NCI-H524 treated with DMSO at 0.1 percent for 48 hours (cell line): ENCODE measurements at regions not wholly inside any gene's neighbourhood (a gene's known extent, or its start where the extent isn't known, plus 50 kb on each side); places are given as distances from the start of the nearest gene placed in this dataset.
"Not testable (repeated sequence)": the region's sequence is repeated elsewhere in the genome, so short reads cannot be mapped to it uniquely, and the experiment has no call there.

Experiments used
- DNase-seq: peaks from one replicate; lab custom pipeline; 2025; lab: John Stamatoyannopoulos, UW

- DNase-seq = no peak
These were observed 461.0 kb upstream of the HTR1E start for GRCh38 chr6:86476311-86476710.

DNA sequence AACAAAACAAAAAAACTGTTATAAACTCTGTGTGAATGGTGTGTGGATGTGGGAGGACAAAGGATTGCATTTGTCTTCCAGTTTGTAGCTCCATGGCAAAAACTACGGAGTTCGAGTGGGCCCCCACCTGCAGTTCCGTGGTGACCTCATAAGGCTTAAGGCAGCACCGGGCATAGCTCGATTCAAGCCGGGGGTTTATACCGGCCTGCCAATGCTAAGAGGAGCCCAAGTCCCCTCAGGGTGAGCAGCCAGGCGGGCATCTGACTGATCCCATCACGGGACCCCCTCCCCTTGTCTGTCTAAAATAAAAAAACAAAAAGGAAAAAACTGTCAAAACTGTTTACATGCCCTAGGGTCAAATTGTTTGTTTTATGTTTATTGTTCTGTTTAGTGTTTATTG, 463.2 kb upstream of the HTR1E start:
- no peak for DNase-seq

DNA sequence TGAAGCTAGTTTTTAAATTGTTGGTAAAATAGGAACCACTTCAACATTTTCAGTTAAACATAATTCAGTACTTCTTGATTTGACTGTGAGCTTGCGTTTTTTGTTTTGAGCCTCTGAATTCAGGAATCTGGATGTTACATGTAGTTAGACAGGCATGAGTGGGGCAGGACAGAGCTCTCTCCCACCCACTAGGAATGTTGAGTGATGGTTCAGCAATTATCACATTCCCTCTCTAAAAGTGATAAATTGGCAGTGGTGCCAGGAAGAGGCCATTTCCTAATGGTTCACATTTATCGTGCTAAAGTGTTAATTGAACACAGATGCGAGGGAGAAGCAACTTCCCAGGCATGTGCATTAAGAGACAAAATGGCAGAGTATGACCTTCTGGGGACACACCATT, 465.5 kb upstream of the HTR1E start:
- no peak for DNase-seq

- DNase-seq = no peak
These were observed 477.4 kb upstream of the HTR1E start for GRCh38 chr6:86459978-86460377.

DNA sequence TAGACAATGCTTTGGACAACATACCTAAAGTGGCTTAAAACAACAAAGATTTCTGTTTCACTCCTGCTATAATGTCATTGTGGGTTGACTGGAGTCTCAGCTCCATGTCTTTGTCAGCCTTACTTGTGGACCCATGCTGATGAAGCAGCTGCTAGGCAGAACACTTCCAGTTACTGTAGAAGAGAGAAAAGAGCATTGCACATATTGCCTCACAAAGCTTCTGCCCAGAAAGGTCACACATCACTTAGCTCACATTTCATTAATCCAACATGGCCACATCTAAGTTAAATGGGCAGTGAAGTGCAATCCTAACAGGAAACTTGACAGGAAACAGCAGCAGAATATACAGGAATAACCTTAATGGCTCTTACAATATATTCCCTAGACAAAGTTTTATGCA, 480.5 kb upstream of the HTR1E start:
- DNase-seq = no peak

- DNase-seq = no peak
These were observed 484.1 kb upstream of the HTR1E start for GRCh38 chr6:86453232-86453631.

GRCh38 chr6:86448398-86448797, 488.9 kb upstream of the HTR1E start:
- no peak for DNase-seq

DNA sequence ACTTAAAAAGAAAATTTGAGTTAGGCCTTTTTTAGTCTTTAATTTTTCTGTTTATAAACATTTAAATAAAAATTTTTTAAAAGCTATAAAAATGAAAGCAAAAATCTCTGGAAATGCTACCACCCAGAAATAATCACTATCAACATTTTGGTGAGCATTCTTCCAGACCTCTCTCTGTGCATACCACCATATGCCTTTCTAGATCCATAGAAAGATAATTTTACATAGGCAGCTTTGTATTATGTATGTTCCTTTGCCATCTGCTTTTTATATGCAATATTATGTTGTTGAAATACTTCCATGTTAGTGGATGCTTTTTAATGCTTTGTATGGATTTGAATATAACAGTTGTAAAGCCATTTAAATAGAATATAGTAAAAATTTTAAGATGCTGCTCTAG, 496.7 kb upstream of the HTR1E start:
- no peak for DNase-seq

- DNase-seq = no peak
These were observed 513.8 kb upstream of the HTR1E start for GRCh38 chr6:86423571-86423970.

- no peak for DNase-seq
These were observed 525.3 kb upstream of the HTR1E start for GRCh38 chr6:86412057-86412456.

GRCh38 chr6:86407128-86407527, 530.2 kb upstream of the HTR1E start:
- no peak for DNase-seq

- DNase-seq = not testable (repeated sequence)
These were observed 544.5 kb upstream of the HTR1E start for GRCh38 chr6:86392850-86393249.

DNA sequence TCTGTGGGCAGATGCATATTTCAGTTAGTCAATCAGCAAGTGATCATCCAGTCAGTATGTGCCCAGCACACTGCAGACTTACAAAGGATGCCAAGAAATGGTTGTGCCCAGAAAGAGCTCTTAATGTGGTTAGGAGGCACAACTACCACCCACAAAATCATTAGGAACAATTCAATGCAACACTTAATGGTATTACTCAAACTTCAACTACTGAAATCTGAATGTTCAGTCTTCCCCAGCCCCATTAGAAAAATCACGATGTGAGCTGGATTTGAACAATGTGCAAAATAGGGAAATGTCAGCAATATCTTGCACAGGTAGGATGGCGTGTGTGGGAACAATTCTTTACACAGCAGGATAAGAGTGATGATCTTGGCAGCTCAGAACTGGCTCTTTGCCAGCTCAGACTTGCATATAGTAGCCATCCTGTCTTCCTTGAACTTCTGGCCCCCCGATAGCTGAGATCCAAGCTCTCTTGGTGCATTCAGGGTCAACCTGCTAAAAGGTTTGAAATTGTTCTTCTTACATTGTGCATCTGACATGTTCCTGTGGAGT, 556.7 kb upstream of the HTR1E start:
- no peak for DNase-seq

GRCh38 chr6:86357877-86358276, 579.5 kb upstream of the HTR1E start:
- DNase-seq = no peak

GRCh38 chr6:86355271-86355670, 582.1 kb upstream of the HTR1E start:
- DNase-seq = no peak

- no peak for DNase-seq
These were observed 605.4 kb upstream of the HTR1E start for GRCh38 chr6:86331919-86332318.

- DNase-seq = no peak
These were observed 606.0 kb upstream of the HTR1E start for GRCh38 chr6:86331265-86331840.

DNA sequence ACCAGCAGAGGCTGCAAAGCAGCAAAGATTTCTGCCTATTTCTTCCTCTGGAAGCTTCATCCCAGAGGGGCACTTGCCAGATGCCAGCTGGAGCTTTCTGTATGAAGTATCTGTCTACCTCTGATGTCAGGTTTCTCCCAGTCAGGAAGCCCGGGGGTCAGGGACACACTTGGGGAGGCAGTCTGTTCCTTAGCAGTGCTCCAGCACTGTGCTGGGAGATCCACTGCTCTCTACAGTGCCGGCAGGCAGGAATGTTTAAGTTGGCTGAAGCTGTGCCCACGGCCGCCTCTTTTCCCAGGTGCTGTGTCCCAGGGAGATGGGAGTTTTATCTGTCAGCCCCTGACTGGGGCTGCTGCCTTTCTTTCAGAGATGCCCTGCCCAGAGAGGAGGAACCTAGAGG, 631.1 kb upstream of the HTR1E start:
- DNase-seq = no peak

GRCh38 chr6:86285876-86286275, 643.2 kb upstream of the SYNCRIP start:
- DNase-seq = no peak

DNA sequence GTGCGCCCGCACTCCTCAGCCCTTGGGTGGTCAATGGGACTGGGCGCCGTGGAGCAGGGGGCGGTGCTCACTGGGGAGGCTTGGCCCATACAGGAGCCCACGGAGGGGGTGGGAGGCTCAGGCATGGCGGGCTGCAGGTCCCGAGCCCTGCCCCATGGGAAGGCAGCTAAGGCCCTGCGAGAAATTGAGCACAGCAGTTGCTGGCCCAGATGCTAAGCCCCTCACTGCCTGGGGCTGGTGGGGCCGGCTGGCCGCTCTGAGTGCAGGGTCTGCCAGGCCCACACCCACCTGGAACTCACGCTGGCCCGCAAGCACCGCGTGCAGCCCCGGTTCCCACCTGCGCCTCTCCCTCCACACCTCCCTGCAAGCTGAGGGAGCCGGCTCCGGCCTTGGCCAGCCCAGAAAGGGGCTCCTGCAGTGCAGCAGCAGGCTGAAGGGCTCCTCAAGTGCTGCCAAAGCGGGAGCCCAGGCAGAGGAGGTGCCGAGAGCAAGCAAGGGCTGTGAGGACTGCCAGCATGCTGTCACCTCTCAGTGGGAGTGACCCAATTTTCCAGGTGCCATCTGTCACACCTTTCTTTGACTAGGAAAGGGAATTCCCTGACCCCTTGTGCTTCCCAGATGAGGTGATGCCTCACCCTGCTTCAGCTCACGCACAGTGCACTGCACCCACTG, 642.3 kb upstream of the SYNCRIP start:
- DNase-seq = not testable (repeated sequence)

GRCh38 chr6:86283596-86283995, 640.9 kb upstream of the SYNCRIP start:
- not testable (repeated sequence) for DNase-seq

DNA sequence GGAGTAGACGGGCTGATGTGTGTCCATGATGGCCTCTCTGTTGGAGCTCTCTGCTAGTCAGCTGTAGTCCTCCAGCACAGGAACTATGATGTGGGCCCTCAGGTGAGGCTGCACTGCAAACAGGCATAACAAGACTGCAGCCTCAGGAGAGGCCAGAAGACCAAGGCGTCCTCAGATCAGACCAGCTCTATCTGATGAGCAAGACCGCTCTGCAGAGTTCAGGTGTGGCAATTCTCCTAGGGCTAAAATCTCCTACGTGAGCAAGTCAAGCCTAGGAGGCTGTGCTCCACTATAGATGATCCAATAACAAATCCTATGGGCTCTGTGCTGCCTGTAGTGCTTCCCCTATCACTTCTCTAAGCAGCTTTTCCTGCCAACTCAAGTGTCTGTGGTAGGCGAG, 633.4 kb upstream of the SYNCRIP start:
- DNase-seq = no peak

- no peak for DNase-seq
These were observed 631.2 kb upstream of the SYNCRIP start for GRCh38 chr6:86273936-86274335.
